GM10248 (cell line): ENCODE measurements at regions not wholly inside any gene's neighbourhood (a gene's known extent, or its start where the extent isn't known, plus 50 kb on each side); places are given as distances from the start of the nearest gene placed in this dataset.

Experiments
- CTCF ChIA-PET: fragments of 300-600 bp; sonication (Branson Sonifier 250); formaldehyde crosslinking; extraction: SDS; loops from one replicate; lab custom pipeline; 2021; ENCODE audit warnings: antibody characterized with exemption; lab: Yijun Ruan, JAX
- POLR2A ChIA-PET: fragments of 350-650 bp; sonication (Branson Sonifier 250); formaldehyde crosslinking; extraction: SDS; loops from one replicate; lab custom pipeline; 2020; ENCODE audit warnings: antibody characterized with exemption; lab: Yijun Ruan, JAX
- DNase-seq: peaks from one replicate; pipeline ENCODE4 v3.0.0; 2012; ENCODE audit errors: extremely low spot score
- TF ChIP-seq, protein P1 (sequence below): IDR thresholded peaks from 2 replicates; pipeline ENCODE4 v1.5.1; 2012; ENCODE audit warnings: mild to moderate bottlenecking, low read depth; ENCODE audit errors: extremely low read depth, missing control alignments, control extremely low read depth

DNA sequence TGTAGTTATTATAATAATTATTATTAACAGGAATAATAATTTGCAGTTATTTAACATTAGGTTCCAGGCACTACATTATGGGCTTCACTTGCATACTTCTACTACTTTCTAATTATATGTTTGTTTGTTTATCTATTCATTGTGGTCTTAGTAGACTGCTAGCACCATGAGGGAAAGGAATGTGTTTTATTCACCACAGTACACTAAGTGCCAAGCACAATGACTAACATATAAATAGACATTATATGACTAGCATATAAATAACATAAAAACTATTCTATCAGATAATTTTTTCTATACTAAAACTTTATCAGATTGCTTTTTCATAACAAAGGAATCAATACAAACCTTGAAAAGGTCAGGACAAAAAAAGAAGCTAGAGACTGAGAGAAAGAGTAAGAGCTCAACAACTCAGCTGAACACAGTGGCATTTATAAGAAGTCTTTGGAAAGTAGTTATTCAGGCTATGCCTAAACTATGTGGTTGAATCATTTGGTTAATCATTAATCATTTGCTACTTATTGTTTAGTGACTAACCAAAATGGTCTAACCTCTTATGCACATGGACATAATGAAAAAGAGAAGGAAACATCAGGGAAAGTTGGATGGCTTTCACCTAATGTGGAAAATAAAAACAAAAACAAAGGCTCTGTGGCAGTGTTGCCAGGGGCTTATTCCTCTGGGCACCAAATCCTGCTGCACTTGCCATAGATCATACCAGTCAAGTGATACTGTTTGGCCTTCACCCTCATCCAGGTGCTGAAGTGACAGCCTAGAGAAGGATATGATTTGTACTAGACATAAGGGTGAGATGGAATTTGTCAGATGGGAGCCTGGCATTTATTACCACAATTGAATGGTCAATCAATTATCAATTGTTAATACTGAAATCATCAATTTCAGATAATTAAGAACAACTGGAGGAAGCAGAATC is 174.9 kb downstream of the ETAA1 start:
- no peak for DNase-seq
- POLR2A ChIA-PET: no interaction called here
- TF ChIP-seq, protein P1, sequence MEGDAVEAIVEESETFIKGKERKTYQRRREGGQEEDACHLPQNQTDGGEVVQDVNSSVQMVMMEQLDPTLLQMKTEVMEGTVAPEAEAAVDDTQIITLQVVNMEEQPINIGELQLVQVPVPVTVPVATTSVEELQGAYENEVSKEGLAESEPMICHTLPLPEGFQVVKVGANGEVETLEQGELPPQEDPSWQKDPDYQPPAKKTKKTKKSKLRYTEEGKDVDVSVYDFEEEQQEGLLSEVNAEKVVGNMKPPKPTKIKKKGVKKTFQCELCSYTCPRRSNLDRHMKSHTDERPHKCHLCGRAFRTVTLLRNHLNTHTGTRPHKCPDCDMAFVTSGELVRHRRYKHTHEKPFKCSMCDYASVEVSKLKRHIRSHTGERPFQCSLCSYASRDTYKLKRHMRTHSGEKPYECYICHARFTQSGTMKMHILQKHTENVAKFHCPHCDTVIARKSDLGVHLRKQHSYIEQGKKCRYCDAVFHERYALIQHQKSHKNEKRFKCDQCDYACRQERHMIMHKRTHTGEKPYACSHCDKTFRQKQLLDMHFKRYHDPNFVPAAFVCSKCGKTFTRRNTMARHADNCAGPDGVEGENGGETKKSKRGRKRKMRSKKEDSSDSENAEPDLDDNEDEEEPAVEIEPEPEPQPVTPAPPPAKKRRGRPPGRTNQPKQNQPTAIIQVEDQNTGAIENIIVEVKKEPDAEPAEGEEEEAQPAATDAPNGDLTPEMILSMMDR: no peak
- CTCF ChIA-PET: interaction anchor here (1.3 to 2.1 kb wide), 2 partner anchors 11 to 12 kb away, joined by 3 to 10 read pairs; no protein-coding TSS in a partner anchor

DNA sequence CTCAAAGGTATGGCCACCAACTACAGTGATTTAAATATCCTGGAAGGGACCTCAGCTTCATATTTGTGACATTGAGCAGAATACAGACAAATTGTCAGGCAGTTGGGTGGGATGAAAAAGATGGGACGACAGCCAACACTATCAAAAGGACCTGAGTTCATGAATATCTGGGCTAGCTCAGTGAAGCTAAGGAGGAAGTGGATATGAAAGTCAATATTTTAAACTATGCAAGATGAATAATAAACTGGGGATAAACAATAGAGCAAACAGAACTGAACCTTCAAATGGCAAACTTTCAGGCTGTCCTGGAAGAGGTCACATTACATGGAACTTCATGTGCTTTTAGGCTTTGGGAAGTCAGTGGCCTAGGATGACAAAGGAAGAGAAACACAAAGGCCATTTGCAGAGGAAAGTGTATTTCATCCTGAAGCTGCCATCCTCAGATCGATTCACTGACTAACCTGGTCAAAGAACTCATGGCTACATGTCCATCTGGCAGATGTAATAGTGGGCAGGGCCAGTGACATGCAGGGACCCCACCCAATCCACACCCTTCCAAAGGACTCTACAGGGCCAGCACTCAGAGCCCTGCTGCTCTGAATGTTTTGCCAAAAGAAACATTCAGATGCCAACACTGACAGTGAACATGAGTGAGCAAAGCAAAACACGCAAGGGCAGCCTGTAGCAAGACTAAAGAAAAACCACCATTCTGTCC is 175.7 kb downstream of the ETAA1 start:
- ChIA-PET CTCF (no interaction called here), POLR2A (no interaction called here)
- no peak for DNase-seq
- TF ChIP-seq, protein P1: no peak

DNA sequence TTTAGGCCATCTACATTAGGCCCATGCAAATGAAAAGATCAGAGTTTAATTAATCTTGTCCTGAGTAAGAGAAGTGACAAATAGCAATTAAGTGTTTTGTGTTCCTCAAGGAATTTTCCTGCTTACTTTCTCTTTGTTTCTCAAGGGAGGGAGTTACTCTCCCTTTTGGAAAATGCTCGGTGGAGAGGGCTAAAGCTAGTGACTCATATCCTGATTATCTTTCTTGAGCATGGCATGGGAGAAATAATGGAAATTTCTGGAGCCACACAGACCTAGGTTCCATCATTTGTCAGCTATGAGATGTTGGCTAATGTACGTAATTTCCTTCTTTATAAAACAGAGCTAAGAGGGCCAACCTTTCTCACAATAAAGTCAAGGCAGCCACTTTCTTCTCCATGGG is 177.1 kb downstream of the ETAA1 start:
- CTCF ChIA-PET: interaction anchor here (1.9 to 3.3 kb wide), 3 partner anchors 9 to 12 kb away, joined by 5 to 10 read pairs (median 6); no protein-coding TSS in a partner anchor
- DNase-seq: no peak
- TF ChIP-seq, protein P1: no peak
- POLR2A ChIA-PET: no interaction called here

DNA sequence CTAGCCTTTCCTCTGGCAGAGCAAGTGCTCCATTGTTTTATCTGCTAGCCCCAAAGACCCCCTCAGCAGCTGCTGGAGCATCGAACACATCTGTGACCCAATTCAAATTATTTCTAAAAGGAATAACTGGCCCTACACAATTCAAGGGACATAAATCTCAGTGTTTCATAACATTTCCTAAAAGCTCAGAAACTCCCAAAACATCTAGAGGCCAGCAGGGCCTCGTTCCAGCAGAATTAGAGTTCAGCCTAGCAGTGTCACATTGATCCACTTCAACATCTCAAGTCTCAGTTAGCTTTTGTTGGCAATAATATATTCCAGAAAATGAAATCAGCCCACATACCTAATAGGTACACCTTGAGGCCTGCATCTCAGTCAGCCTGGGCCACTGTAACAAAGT is 179.1 kb downstream of the ETAA1 start:
- ChIA-PET POLR2A (no interaction called here), CTCF (interaction anchor here (3.3 kb wide), 1 partner anchor 14 kb away, joined by 10 read pairs; no protein-coding TSS in a partner anchor)
- no peak for DNase-seq
- TF ChIP-seq, protein P1: no peak

DNA sequence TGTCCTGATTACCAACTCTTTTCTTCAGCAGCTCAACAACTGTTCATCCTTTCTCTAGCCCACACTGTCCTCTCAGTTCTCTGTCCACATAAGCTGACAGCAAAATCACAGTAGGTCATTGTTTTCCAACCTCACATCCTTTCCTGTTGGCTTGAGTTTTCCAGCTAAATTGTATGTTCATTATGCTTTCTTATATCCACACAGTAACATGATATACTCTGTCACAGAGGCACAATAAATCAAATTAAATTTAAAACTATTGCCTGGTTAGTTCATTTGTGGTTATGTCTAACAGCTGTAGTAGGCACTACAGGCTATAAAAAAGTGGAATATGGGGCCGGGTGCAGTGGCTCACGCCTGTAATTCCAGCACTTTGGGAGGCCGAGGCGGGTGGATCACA is 179.9 kb downstream of the ETAA1 start:
- TF ChIP-seq, protein P1: no peak
- ChIA-PET CTCF (interaction anchor here (3.3 kb wide), 1 partner anchor 14 kb away, joined by 10 read pairs; no protein-coding TSS in a partner anchor), POLR2A (no interaction called here)
- DNase-seq: no peak

DNA sequence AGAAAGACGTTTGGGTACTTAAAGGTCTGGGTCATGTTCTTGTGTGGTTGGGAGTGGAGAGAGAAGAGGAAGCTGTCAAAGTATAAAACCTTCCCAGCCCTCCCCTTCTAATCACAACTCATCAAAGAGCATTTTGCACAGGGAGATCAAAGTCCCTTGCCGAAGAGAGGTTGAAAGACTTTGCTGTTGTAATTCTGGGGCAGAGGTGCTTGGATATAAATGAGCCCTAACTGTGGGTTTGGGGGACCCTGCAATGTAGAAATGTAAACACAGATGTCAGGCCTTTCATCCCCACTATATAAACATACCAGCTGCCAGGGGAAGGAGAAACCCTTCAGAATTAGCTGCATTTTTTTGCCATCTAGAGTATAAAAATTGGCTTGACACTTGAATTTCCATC is 182.1 kb downstream of the ETAA1 start:
- ChIA-PET CTCF (no interaction called here), POLR2A (no interaction called here)
- no peak for DNase-seq
- TF ChIP-seq, protein P1: no peak
